GM21447 (cell line): ENCODE measurements at regions not wholly inside any gene's neighbourhood (a gene's known extent, or its start where the extent isn't known, plus 50 kb on each side); places are given as distances from the start of the nearest gene placed in this dataset.

Experiments
- ATAC-seq: cut with Tn5 transposase; IDR thresholded peaks from one replicate; pipeline ENCODE4 v1.9.1; 2021; ENCODE audit not compliant: unreplicated experiment

- ATAC-seq: no peak
Measured at GRCh38 chr5:61651195-61651594, 319.1 kb downstream of the ZSWIM6 start.

- ATAC-seq: no peak
Measured at GRCh38 chr5:61652916-61653315, 320.9 kb downstream of the ZSWIM6 start.

GRCh38 chr5:61653807-61654580 is 321.9 kb downstream of the ZSWIM6 start:
- ATAC-seq: no peak

- no peak for ATAC-seq
Measured at GRCh38 chr5:61654876-61655275, 322.8 kb downstream of the ZSWIM6 start.

- ATAC-seq: no peak
Measured at GRCh38 chr5:61657010-61657409, 325.0 kb downstream of the ZSWIM6 start.

GRCh38 chr5:61657686-61658085 is 325.6 kb downstream of the ZSWIM6 start:
- no peak for ATAC-seq

- no peak for ATAC-seq
Measured at GRCh38 chr5:61658592-61659008, 326.5 kb downstream of the ZSWIM6 start.

- no peak for ATAC-seq
Measured at GRCh38 chr5:61659221-61659696, 327.2 kb downstream of the ZSWIM6 start.

GRCh38 chr5:61662670-61663069 is 330.6 kb downstream of the ZSWIM6 start:
- ATAC-seq: no peak

GRCh38 chr5:61666064-61666621 is 334.1 kb downstream of the ZSWIM6 start:
- ATAC-seq: no peak

- ATAC-seq: no peak
Measured at GRCh38 chr5:61667525-61668218, 335.6 kb downstream of the ZSWIM6 start.

- no peak for ATAC-seq
Measured at GRCh38 chr5:61669531-61669930, 337.5 kb downstream of the ZSWIM6 start.

GRCh38 chr5:61670941-61671340 is 338.9 kb downstream of the ZSWIM6 start:
- ATAC-seq: no peak

GRCh38 chr5:61673007-61673735 is 341.1 kb downstream of the ZSWIM6 start:
- peak; percentile 56 for ATAC-seq

GRCh38 chr5:61674378-61674777 is 342.3 kb downstream of the ZSWIM6 start:
- ATAC-seq: no peak

GRCh38 chr5:61675015-61675692 is 343.1 kb downstream of the ZSWIM6 start:
- ATAC-seq: no peak

- ATAC-seq: no peak
Measured at GRCh38 chr5:61677220-61677619, 345.2 kb downstream of the ZSWIM6 start.

- ATAC-seq: no peak
Measured at GRCh38 chr5:61678966-61679365, 346.9 kb downstream of the ZSWIM6 start.

- ATAC-seq: no peak
Measured at GRCh38 chr5:61679562-61679961, 347.5 kb downstream of the ZSWIM6 start.

GRCh38 chr5:61680247-61680646 is 348.2 kb downstream of the ZSWIM6 start:
- ATAC-seq: no peak

- ATAC-seq: no peak
Measured at GRCh38 chr5:61683148-61683547, 351.1 kb downstream of the ZSWIM6 start.
